ENCODE measurements at regions not wholly inside any gene's neighbourhood (a gene's known extent, or its start where the extent isn't known, plus 50 kb on each side); places are given as distances from the start of the nearest gene placed in this dataset.

GRCh38 chr7:115276791-115277190 is 354.9 kb downstream of the MDFIC start:
- no peak for TF ChIP-seq EZH2 (IDR thresholded peaks at IDR 0.05)
- no peak for TF ChIP-seq CTCF (IDR thresholded peaks at IDR 0.05)
- no peak for TF ChIP-seq EZH2phosphoT487 (IDR thresholded peaks at IDR 0.05)
